ENCODE measurements at regions not wholly inside any gene's neighbourhood (a gene's known extent, or its start where the extent isn't known, plus 50 kb on each side); places are given as distances from the start of the nearest gene placed in this dataset.

DNA sequence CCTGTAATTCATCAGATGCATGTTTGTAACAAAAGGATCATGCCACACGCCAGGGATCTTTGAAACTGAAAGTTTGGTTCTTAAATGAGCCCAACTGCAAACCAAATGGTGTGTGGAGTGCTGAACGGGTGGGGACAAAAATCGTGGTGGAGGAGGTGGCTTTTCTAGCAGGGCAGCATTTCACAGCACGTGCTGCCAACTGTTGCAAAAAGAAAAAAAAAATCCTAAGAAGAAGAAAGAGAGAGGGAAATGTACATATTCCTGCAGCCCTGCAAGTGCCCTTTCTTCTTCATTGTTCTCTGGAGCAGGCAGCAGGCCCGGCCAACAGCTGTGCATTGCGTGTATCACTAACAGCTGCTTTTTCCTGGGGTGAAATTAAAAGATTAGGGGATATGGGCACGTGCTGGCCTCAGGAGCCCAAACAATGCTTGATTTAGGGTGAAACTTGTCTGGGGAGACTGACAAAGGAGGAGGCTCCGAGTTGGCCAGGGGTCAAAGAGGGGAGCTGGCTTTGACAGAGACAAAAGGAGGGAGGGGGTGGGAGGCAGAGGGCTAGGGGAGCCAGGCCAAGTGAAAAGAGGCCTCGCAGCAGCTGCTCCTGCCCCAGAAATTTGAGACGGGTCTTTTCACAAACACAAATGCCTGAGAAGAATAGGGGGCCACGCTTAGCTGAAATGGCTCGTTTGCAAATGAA lies 73.0 kb downstream of the GADD45G start:
- TF ChIP-seq CTCF (IDR thresholded peaks at IDR 0.05) (no peak), POLR2A (IDR thresholded peaks at IDR 0.05) (no peak), POLR2AphosphoS5 (IDR thresholded peaks at IDR 0.05) (no peak), EP300 (IDR thresholded peaks at IDR 0.05) (no peak)
- ATAC-seq: no peak

DNA sequence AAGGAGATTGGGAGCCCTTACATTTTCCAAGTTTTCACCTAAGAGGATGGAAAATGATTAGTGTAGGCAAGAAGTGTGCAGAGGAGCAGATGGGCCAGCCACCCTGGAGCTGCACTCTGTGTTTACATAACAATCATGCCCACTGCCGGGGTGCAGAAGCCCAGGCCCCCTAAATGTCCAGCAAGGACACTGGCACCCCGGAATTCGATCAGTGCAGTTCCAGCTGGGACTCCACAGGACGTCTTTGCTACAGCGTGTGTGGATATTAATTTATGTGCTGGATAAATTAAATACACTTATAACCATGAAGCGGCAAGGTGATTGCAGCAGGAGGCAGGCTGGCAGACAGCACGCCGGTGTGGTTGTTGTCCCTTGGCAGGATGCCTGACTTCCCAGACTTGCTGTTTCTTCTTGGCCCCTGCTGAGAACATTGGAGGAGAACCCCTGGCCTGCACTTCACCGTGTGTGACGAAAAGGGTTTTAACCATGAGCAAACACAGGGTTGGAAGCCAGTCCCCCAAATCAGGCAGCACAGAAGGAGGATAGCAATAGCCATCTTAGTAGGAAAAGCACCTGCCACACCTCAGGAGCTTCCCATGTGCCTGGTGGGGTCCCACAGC lies 73.7 kb downstream of the GADD45G start:
- TF ChIP-seq POLR2A (IDR thresholded peaks at IDR 0.05) (no peak), POLR2AphosphoS5 (IDR thresholded peaks at IDR 0.05) (no peak), CTCF (IDR thresholded peaks at IDR 0.05) (no peak), EP300 (IDR thresholded peaks at IDR 0.05) (no peak)
- Histone ChIP-seq H3K36me3 (no peaks in the 10 kb centered on the region), H3K4me1 (peaks cover 0 to 17% (median 0%) of the 10 kb centered on the region in 3 donors), H3K27me3 (no peaks in the 10 kb centered on the region), H3K27ac (no peak overlapping the region), H3K4me3 (no peak overlapping the region), H3K9me3 (no peaks in the 10 kb centered on the region)
- no peak for ATAC-seq
- WGBS, 2 donors (ENCODE audit: low coverage in 1 of 2): 63 to 100% methylated on average over 2 to 3 of the region's 10 CpGs

More for the DNA sequence above, 73.0 kb downstream of the GADD45G start:
- no peak overlapping the region for H3K27ac ChIP-seq
- no peaks in the 10 kb centered on the region for H3K27me3 ChIP-seq
- peaks cover 0 to 17% (median 0%) of the 10 kb centered on the region in 3 donors for H3K4me1 ChIP-seq
- H3K4me3 ChIP-seq: no peak overlapping the region
- no peaks in the 10 kb centered on the region for H3K36me3 ChIP-seq
- 54 to 58% methylated on average over 4 to 11 of the region's 12 CpGs for WGBS, 2 donors (ENCODE audit: low coverage in 1 of 2)
- H3K9me3 ChIP-seq: no peaks in the 10 kb centered on the region

DNA sequence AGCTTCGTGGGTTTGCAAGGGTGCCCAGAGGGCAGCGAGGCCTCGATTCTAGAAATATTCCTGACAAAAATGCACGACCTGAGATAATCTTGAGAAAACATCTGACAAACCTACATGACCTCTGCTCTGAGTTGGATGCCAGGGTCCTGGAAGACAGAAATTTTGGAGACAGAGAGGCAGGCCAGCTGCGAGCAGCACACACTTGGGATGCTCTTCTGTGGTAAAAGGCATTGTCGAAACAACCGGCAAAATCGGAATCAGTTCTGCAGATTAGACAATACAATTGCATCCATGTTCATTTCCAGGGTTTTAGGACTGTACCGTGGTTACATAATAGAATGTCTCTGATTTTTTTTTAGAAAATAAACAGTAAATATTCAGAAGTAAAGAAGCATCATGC lies 74.2 kb downstream of the GADD45G start:
- Histone ChIP-seq H3K4me3 (no peak overlapping the region), H3K27ac (no peak overlapping the region), H3K4me1 (peaks cover 0 to 17% (median 0%) of the 10 kb centered on the region in 3 donors), H3K27me3 (no peaks in the 10 kb centered on the region), H3K36me3 (no peaks in the 10 kb centered on the region), H3K9me3 (no peaks in the 10 kb centered on the region)
- 96 to 97% methylated on average over 4 of the region's 9 CpGs for WGBS, 2 donors (ENCODE audit: low coverage in 1 of 2)
- ATAC-seq: no peak
- TF ChIP-seq POLR2A (IDR thresholded peaks at IDR 0.05) (no peak), CTCF (IDR thresholded peaks at IDR 0.05) (no peak)

DNA sequence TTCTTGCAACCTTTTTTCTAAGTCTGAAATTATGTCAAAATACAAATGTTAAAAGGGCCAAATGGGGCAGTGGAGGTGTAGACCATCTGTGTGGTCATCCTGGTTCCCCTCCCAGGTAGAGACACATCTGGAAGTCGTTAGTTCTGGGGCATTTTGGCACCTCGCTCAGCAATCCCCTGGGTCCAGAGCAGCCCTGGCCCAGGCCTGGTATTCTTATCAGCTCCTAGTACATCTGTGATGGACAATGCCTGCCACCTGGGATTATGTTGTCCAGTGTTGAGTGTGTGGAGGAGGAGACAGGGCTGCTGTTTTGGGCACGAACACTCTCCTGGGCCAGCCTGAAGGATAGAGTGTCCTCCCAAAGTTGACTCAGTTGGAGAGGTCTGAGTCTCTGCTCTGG lies 74.8 kb downstream of the GADD45G start:
- no peak for ATAC-seq
- Histone ChIP-seq H3K4me3 (no peak overlapping the region), H3K9me3 (no peaks in the 10 kb centered on the region), H3K4me1 (peaks cover 0 to 17% (median 0%) of the 10 kb centered on the region in 3 donors), H3K36me3 (no peaks in the 10 kb centered on the region), H3K27me3 (no peaks in the 10 kb centered on the region), H3K27ac (no peak overlapping the region)
- 77 to 86% methylated on average over 1 to 3 of the region's 3 CpGs for WGBS, 2 donors (ENCODE audit: low coverage in 1 of 2)
- no peak for TF ChIP-seq CTCF (IDR thresholded peaks at IDR 0.05)
- no peak for TF ChIP-seq POLR2A (IDR thresholded peaks at IDR 0.05)

All from gastroesophageal sphincter (tissue), 4 donors.